Spleen (tissue), 11 donors: ENCODE measurements at regions not wholly inside any gene's neighbourhood (a gene's known extent, or its start where the extent isn't known, plus 50 kb on each side); places are given as distances from the start of the nearest gene placed in this dataset.

ENCODE experiments used
- DNase-seq: peaks from one replicate; pipeline ENCODE4 v3.0.0-alpha.2; 2020
- H3K27ac ChIP-seq, 8 donors: fragments of 200-600 bp; sonication (generic) in 7 of 8; 1 replicate in 4 of 8; 2 replicates in 4 of 8; pipeline versions ENCODE4 v1.5.0 to v1.8.0; 2016 to 2021; ENCODE audit warnings: inconsistent platforms in 4 of 8, mild to moderate bottlenecking in 4 of 8, moderate library complexity in 1 of 8
- H3K27me3 ChIP-seq, 7 donors: fragments of 200-600 bp; sonication (generic) in 6 of 7; replicated peaks in 1 of 7; 1 replicate in 4 of 7; 2 replicates in 3 of 7; pipeline versions ENCODE4 v1.5.0 to v1.8.0; 2016 to 2021; ENCODE audit warnings: inconsistent platforms in 3 of 7, mild to moderate bottlenecking in 1 of 7
- H3K36me3 ChIP-seq, 6 donors: fragments of 200-600 bp; sonication (generic) in 5 of 6; 1 replicate in 4 of 6; 2 replicates in 2 of 6; pipeline versions ENCODE4 v1.5.0 to v1.8.0; 2016 to 2021; ENCODE audit warnings: inconsistent platforms in 2 of 6
- H3K4me1 ChIP-seq, 6 donors: fragments of 200-600 bp; sonication (generic) in 5 of 6; 1 replicate in 3 of 6; 2 replicates in 3 of 6; pipeline versions ENCODE4 v1.5.0 to v1.8.0; 2016 to 2021; ENCODE audit warnings: inconsistent platforms in 3 of 6
- H3K4me3 ChIP-seq, 8 donors: fragments of 200-600 bp; sonication (generic) in 7 of 8; 1 replicate in 4 of 8; 2 replicates in 4 of 8; pipeline versions ENCODE4 v1.5.0 to v1.8.0; 2016 to 2021; ENCODE audit warnings: inconsistent platforms in 4 of 8, mild to moderate bottlenecking in 4 of 8, moderate library complexity in 2 of 8
- H3K9me3 ChIP-seq, 8 donors: fragments of 200-600 bp; sonication (generic) in 7 of 8; 1 replicate in 4 of 8; 2 replicates in 4 of 8; pipeline versions ENCODE4 v1.5.0 to v1.8.0; 2016 to 2021; ENCODE audit warnings: inconsistent platforms in 4 of 8
- POLR2A ChIP-seq, 3 donors: fragments of 450-650 bp; IDR thresholded peaks; one replicate each; pipeline ENCODE4 v1.5.1; 2017; ENCODE audit warnings: antibody characterized with exemption in 3 of 3, mild to moderate bottlenecking in 1 of 3
- POLR2AphosphoS5 ChIP-seq, 3 donors: sonication (generic); formaldehyde crosslinking; IDR thresholded peaks; one replicate each; pipeline ENCODE4 v1.5.1; 2017; ENCODE audit warnings: antibody characterized with exemption in 3 of 3
- WGBS, 5 donors: extraction: QIAGEN DNeasy Blood & Tissue Kit in 3 of 5; methylation state at CpG; one replicate each; pipeline versions ENCODE4 v1.1.5 to v1.1.7; 2013 to 2018; 5-methylcytosine and 5-hydroxymethylcytosine counted together
- intact Hi-C: fragments of 100-400 bp; cut with DNase I; formaldehyde crosslinking; loops from one replicate; pipeline ENCODE4 v1.15.0; 2023; ENCODE audit warnings: low total_unique reads
- TF ChIP-seq, protein P1 (sequence below), 11 experiments: fragments of 200-600 bp in 7 of 11; fragments of 450-650 bp in 4 of 11; sonication (generic) in 4 of 11; IDR thresholded peaks in 8 of 11; conservative IDR thresholded peaks in 3 of 11; 1 replicate in 7 of 11; 2 replicates in 4 of 11; pipeline versions ENCODE4 v1.4.0 to v1.8.0; 2016 to 2021; ENCODE audit warnings: antibody characterized with exemption in 11 of 11, inconsistent platforms in 4 of 11, mild to moderate bottlenecking in 1 of 11
- donor health status: healthy with polysubstance abuse.
- donor health status: DM: no; HTN: no; CAD: no; lungs with moderate emphysema.
- donor health status: DM: no; HTN: no; CAD: no.
- donor health status: Bipolar disorder and iron deficiency.
- donor health status: healthy.
- donor health status: DM: no; HTN: no; CAD: no.
- donor health status: DM: yes; HTN: yes; CAD: no.

- no peak overlapping the region for H3K27ac ChIP-seq
- WGBS, 5 donors = 74 to 83% (median 78%) methylated on average over 15 to 18 of the region's 18 CpGs
- intact Hi-C loops = no loop called here
These were observed 105.7 kb upstream of the CASZ1 start for GRCh38 chr1:10901891-10902805.

DNA sequence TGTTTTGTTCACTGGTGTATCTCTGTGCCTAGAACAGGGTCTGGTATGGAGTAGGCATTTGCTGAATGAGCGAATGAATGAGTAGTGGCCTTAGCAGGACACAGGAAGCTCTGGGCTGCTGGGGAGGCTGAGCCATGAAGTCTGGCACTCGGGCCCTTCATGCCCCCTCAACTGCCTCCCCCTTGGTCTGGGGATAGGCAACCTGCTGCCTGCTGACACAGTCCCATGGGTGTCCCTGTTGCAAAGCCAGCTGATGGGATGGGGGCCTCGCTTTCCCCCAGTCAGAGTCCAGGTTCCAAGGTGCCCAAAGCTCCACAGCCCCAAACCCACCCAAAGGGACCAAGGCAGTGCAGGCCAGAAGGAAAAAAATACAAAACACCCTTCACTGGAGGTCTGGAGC, 107.0 kb upstream of the CASZ1 start:
- no peak overlapping the region for H3K27ac ChIP-seq
- peaks cover 0 to 30% (median 21%) of the 10 kb centered on the region in 6 donors for H3K4me1 ChIP-seq
- 81 to 88% (median 84%) methylated on average over 2 to 3 of the region's 3 CpGs for WGBS, 5 donors
- TF ChIP-seq POLR2A (IDR thresholded peaks at IDR 0.05) (no peak), POLR2AphosphoS5 (IDR thresholded peaks at IDR 0.05) (no peak)
- TF ChIP-seq, protein P1, sequence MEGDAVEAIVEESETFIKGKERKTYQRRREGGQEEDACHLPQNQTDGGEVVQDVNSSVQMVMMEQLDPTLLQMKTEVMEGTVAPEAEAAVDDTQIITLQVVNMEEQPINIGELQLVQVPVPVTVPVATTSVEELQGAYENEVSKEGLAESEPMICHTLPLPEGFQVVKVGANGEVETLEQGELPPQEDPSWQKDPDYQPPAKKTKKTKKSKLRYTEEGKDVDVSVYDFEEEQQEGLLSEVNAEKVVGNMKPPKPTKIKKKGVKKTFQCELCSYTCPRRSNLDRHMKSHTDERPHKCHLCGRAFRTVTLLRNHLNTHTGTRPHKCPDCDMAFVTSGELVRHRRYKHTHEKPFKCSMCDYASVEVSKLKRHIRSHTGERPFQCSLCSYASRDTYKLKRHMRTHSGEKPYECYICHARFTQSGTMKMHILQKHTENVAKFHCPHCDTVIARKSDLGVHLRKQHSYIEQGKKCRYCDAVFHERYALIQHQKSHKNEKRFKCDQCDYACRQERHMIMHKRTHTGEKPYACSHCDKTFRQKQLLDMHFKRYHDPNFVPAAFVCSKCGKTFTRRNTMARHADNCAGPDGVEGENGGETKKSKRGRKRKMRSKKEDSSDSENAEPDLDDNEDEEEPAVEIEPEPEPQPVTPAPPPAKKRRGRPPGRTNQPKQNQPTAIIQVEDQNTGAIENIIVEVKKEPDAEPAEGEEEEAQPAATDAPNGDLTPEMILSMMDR (IDR thresholded peaks at IDR 0.05 in 8 of 11, conservative IDR thresholded peaks at IDR 0.05 in 3 of 11) = no peak
- no peaks in the 10 kb centered on the region for H3K9me3 ChIP-seq
- intact Hi-C loops = no loop called here
- DNase-seq = no peak
- H3K27me3 ChIP-seq = peaks cover 0 to 72% (median 11%) of the 10 kb centered on the region in 7 donors
- H3K36me3 ChIP-seq = no peaks in the 10 kb centered on the region
- no peak overlapping the region for H3K4me3 ChIP-seq

More at GRCh38 chr1:10901891-10902805, 105.7 kb upstream of the CASZ1 start:
- Histone ChIP-seq H3K4me1 (peaks cover 0 to 30% (median 21%) of the 10 kb centered on the region in 6 donors), H3K4me3 (no peak overlapping the region), H3K27me3 (peaks cover 0 to 80% (median 15%) of the 10 kb centered on the region in 7 donors), H3K36me3 (no peaks in the 10 kb centered on the region), H3K9me3 (no peaks in the 10 kb centered on the region)
- TF ChIP-seq POLR2AphosphoS5 (IDR thresholded peaks at IDR 0.05) = no peak
- TF ChIP-seq, protein P1 (IDR thresholded peaks at IDR 0.05 in 8 of 11, conservative IDR thresholded peaks at IDR 0.05 in 3 of 11) = no peak
- TF ChIP-seq POLR2A (IDR thresholded peaks at IDR 0.05) = no peak
- DNase-seq = peak; percentile 39

DNA sequence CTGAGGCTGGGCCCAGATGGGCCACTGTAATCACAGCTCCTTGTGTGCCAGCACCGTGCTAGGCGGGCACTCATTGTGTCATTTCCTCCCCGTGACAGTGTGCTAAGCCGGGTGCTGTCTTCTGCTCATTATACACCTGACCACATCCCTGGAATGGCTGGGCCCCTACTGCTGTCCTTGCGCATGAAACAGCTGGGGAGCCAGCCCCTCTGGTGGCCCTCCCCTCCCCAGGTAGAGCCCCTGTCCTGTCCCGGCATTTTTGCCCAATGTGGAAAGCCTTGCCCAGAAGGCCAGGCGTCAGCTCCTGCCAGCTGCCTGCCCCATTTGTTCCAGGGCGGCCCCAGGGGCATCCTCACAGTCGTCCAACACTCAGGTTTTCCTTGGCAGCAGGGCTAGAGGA, 107.4 kb upstream of the CASZ1 start:
- Histone ChIP-seq H3K9me3 (no peaks in the 10 kb centered on the region), H3K4me3 (no peak overlapping the region), H3K4me1 (peaks cover 0 to 30% (median 21%) of the 10 kb centered on the region in 6 donors), H3K27ac (no peak overlapping the region), H3K27me3 (peaks cover 0 to 69% (median 8%) of the 10 kb centered on the region in 7 donors), H3K36me3 (no peaks in the 10 kb centered on the region)
- intact Hi-C loops = no loop called here
- no peak for TF ChIP-seq POLR2A (IDR thresholded peaks at IDR 0.05)
- TF ChIP-seq, protein P1 (IDR thresholded peaks at IDR 0.05 in 8 of 11, conservative IDR thresholded peaks at IDR 0.05 in 3 of 11) = no peak
- TF ChIP-seq POLR2AphosphoS5 (IDR thresholded peaks at IDR 0.05) = no peak
- DNase-seq = peak; percentile 78
- 46 to 60% (median 57%) methylated on average over 4 to 9 of the region's 9 CpGs for WGBS, 5 donors
